Mammary epithelial cell (primary cell): ENCODE measurements at regions not wholly inside any gene's neighbourhood (a gene's known extent, or its start where the extent isn't known, plus 50 kb on each side); places are given as distances from the start of the nearest gene placed in this dataset.

Source experiments
- CTCF ChIP-seq, 2 donors: IDR thresholded peaks in 1 of 2; conservative IDR thresholded peaks in 1 of 2; 2 replicates each; pipeline ENCODE4 v1.5.1; 2011 to 2012; ENCODE audit warnings: inconsistent platforms in 2 of 2, low read length in 2 of 2, mild to moderate bottlenecking in 2 of 2, control low read depth in 1 of 2, low read depth in 1 of 2; ENCODE audit not compliant: insufficient read depth in 1 of 2; ENCODE audit errors: extremely low read depth in 1 of 2
- EZH2 ChIP-seq: IDR thresholded peaks from 2 replicates; pipeline ENCODE4 v1.6.1; 2012; ENCODE audit warnings: low read length, inconsistent platforms, borderline replicate concordance

GRCh38 chr5:38642189-38642911 lies 85.9 kb upstream of the LIFR start:
- TF ChIP-seq CTCF (conservative IDR thresholded peaks at IDR 0.05 in 1 of 2, IDR thresholded peaks at IDR 0.05 in 1 of 2; ENCODE audit: extremely low read depth in 1 of 2, insufficient read depth in 1 of 2, low read depth in 1 of 2, low read length in 2 of 2) (no peak), EZH2 (no peak)
